HG03135 (cell line): ENCODE measurements at regions not wholly inside any gene's neighbourhood (a gene's known extent, or its start where the extent isn't known, plus 50 kb on each side); places are given as distances from the start of the nearest gene placed in this dataset.

Experiments used
- ATAC-seq: cut with Tn5 transposase; IDR thresholded peaks from one replicate; pipeline ENCODE4 v1.9.1; 2021; ENCODE audit warnings: mild to moderate bottlenecking, moderate library complexity; ENCODE audit not compliant: unreplicated experiment

GRCh38 chr15:60057554-60057953 lies 53.4 kb downstream of the FOXB1 start:
- no peak for ATAC-seq

GRCh38 chr15:60059186-60059585 lies 55.1 kb downstream of the FOXB1 start:
- ATAC-seq: no peak

- no peak for ATAC-seq
Observed at GRCh38 chr15:60061758-60062157, 57.6 kb downstream of the FOXB1 start.

- no peak for ATAC-seq
Observed at GRCh38 chr15:60062826-60063225, 58.7 kb downstream of the FOXB1 start.

DNA sequence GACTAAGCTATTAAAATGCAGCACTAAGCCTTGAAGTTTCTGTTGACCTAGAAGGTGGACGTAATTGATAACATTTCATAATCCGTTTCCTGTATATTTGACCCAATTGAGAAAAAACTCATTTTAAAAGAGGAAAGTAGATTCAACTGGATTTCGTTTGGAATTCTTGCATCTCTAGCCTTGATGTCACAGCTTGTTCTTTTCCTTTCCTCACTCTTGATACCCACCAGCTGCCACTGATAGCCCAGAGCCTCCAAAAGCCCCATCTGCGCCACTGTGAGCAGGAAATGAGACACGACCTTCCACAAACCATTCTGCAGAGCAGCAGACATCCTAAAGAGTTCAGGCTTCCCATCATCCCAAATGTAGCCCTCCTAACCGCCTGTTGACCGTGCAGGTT lies 61.8 kb downstream of the FOXB1 start:
- ATAC-seq: no peak

DNA sequence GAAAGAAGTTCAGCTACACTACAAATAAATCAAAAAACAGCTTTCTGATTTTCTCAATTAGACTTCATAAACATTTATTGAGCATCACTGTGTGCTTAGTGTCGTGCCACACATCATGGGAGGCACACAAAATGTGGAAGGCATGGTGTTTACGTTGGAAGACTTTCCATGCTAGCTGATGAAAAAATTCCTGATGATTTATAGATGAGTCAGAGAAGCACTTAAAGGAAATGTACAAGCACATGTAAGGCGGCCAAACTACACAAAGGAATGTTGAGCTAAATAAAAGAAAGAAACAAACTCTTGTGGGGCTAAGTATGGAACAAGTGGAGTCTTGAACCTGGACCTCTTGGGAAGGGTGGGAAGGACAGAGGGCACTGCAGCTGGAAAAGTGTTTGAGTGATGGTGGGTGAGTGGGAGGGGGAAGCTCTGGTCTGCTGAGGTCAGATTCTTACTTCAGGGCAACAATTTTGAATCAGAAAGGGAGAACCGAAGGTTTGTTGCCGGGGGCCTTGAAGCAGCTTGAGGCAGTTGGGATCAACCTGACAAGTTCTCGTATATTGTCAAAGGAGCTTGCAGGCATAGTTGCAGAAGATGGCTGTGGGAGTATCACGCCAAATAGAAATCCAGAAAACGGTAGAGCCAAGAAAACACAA lies 66.9 kb downstream of the FOXB1 start:
- no peak for ATAC-seq

DNA sequence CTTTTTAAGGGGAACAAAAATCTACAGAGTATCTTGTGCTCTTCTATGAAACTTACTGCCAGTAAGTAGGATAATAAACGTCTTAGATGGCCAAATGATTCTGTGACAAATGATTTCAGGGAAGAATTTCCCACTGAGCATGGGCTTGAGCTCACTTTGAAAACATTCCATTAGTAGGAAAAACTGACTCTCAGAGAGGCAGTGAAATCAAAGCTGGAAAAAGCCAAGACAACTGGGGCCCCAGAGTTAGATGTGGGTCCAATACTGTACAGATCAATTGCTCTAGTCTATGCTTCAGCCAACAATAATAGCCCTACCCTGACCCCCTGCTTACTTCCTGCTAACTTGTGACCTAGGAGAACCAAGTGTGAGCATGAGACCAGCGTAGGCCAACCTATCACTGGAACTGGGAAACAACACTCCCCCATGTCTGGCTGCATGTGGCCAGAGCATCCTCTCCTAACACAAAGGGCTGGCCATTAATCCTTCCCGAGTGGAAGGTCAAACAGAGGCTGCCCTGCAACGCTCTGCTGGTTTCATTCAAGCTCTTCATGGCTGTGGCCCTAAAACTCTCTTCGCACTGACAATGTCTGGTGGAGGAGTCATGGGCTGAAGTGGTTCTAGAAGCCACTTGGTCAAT lies 68.8 kb downstream of the FOXB1 start:
- no peak for ATAC-seq

- ATAC-seq: no peak
Observed at GRCh38 chr15:60073466-60073840, 69.3 kb downstream of the FOXB1 start.

- no peak for ATAC-seq
Observed at GRCh38 chr15:60074181-60074885, 70.2 kb downstream of the FOXB1 start.

- no peak for ATAC-seq
Observed at GRCh38 chr15:60076045-60076444, 71.9 kb downstream of the FOXB1 start.

- ATAC-seq: no peak
Observed at GRCh38 chr15:60076582-60077276, 72.6 kb downstream of the FOXB1 start.

GRCh38 chr15:60077581-60078359 lies 73.7 kb downstream of the FOXB1 start:
- no peak for ATAC-seq

- ATAC-seq: no peak
Observed at GRCh38 chr15:60079210-60079609, 75.1 kb downstream of the FOXB1 start.

- no peak for ATAC-seq
Observed at GRCh38 chr15:60081976-60082375, 77.9 kb downstream of the FOXB1 start.

DNA sequence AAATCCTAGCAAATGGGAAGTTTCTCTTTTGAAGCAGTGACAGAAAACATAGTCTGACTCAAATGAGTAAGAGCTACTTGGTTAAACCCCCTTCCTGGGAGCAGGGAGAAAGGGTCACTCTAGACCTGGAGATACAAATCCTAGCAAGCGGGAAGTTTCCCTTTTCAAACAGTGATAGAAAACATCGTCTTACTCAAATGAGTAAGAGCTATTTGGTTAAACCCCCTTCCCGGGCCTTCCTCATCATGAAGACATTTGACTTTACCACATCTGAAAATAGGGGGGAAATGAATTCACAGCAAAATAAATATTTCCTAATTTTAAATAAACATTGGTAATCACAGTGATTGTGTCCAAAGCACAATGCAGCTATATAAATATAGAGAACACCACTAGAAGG lies 79.2 kb downstream of the FOXB1 start:
- ATAC-seq: no peak

GRCh38 chr15:60086681-60087429 lies 82.7 kb downstream of the FOXB1 start:
- ATAC-seq: no peak

- no peak for ATAC-seq
Observed at GRCh38 chr15:60087561-60087960, 83.5 kb downstream of the FOXB1 start.

DNA sequence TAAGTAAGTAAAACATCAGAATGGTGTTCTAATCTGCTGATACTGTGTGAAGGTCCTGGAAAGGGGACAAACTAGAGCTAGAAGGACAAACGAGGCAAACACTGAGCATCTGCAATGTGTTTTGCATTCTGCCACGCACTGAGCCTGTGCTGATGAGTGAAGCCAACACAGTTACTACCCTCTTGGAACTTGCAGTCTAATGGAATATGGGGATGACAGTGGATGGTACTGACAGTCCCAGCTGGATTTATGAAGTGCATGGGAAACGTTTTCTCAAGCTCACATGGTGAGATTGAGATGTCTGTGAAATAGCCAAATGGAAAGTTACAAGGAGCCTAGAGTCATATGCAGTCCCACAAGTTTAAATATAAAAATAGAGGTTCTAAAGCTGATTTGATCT lies 86.6 kb downstream of the FOXB1 start:
- no peak for ATAC-seq

DNA sequence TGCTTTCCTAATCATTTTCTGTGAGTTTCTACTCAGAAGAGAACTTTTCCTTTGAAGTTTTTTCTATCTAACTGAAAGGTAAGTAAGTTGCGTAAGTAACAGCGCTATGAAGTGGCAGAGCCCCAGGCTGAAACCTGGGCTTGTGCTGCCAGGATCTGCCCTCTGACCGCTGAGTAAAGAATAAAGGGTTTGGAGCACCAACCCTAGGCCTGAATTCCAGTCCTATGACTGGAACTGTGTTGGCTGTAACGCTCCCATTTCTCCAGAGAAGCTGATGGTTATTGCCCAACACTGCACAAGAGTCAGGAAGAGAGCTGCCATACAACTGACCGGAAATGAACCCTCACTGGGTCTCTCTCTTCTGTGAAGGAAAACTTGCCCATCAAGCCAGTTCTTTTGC lies 87.0 kb downstream of the FOXB1 start:
- ATAC-seq: no peak

GRCh38 chr15:60091911-60092310 lies 87.8 kb downstream of the FOXB1 start:
- no peak for ATAC-seq
